Activated B cell treated with CpG ODN at 0.5 μM for 24 hours (primary cell): ENCODE measurements at regions not wholly inside any gene's neighbourhood (a gene's known extent, or its start where the extent isn't known, plus 50 kb on each side); places are given as distances from the start of the nearest gene placed in this dataset.

Source experiments
- ATAC-seq: fragments of 200-7000 bp; cut with Tn5 transposase; one replicate; pipeline ENCODE4 v1.10.0; 2021; ENCODE audit warnings: low read depth, mild to moderate bottlenecking, moderate library complexity
- CTCF ChIA-PET: fragments of 350-600 bp; sonication (Branson Sonifier 250); formaldehyde crosslinking; loops from one replicate; lab custom pipeline; 2021; ENCODE audit warnings: antibody characterized with exemption; lab: Charles Lee
- POLR2A ChIA-PET: fragments of 350-600 bp; sonication (Branson Sonifier 250); formaldehyde crosslinking; loops from one replicate; lab custom pipeline; 2021; ENCODE audit warnings: antibody characterized with exemption; lab: Charles Lee
- DNase-seq: peaks from one replicate; pipeline ENCODE4 v3.0.0; 2022
- H3K27ac Mint-ChIP-seq: one replicate; pipeline ENCODE4 v1.8.0; 2020; ENCODE audit warnings: mixed read lengths
- H3K27me3 Mint-ChIP-seq: one replicate; pipeline ENCODE4 v1.8.0; 2021; ENCODE audit warnings: mixed read lengths
- H3K36me3 Mint-ChIP-seq: one replicate; pipeline ENCODE4 v1.8.0; 2021; ENCODE audit warnings: low read depth, mixed read lengths
- H3K4me1 Mint-ChIP-seq: one replicate; pipeline ENCODE4 v1.8.0; 2021; ENCODE audit warnings: mixed read lengths
- H3K4me3 Mint-ChIP-seq: one replicate; pipeline ENCODE4 v1.8.0; 2020; ENCODE audit warnings: mild to moderate bottlenecking, mixed read lengths
- H3K9me3 Mint-ChIP-seq: one replicate; pipeline ENCODE4 v1.8.0; 2020; ENCODE audit warnings: mixed read lengths
- intact Hi-C: fragments of 100-400 bp; cut with micrococcal nuclease; formaldehyde crosslinking; loops from one replicate; pipeline ENCODE4 v1.15.1; 2024
- TF ChIP-seq, protein P1 (sequence below): fragments of 200-600 bp; IDR thresholded peaks from one replicate; pipeline ENCODE4 v1.8.0; 2022; ENCODE audit warnings: antibody characterized with exemption, mild to moderate bottlenecking

DNA sequence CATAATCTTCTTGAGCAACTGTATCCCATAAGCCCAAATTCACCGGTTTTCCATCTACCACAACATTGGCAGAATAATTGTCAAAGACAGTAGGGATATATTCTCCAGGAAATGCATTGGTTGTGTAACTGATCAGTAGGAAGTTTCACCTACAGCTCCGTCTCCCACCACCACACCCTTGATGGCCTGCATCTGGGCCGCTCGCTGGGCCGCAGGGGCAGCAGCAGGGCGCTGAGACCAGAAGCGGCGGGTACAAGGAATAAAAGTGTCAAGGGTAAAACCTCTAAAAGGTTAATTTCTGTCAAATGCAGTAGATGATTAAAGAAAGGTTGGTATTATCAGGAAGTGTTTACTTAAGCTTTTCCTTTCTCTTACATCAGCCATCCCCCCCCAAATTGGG lies 167.6 kb upstream of the DKK2 start:
- Mint-ChIP-seq H3K4me1 (no peaks in the 10 kb centered on the region), H3K9me3 (no peaks in the 10 kb centered on the region), H3K36me3 (no peaks in the 10 kb centered on the region), H3K27me3 (no peaks in the 10 kb centered on the region), H3K4me3 (no peak overlapping the region), H3K27ac (no peak overlapping the region)
- intact Hi-C loops: no loop called here
- CTCF ChIA-PET: no interaction called here
- ATAC-seq (no peak), DNase-seq (no peak)
- POLR2A ChIA-PET: no interaction called here
- TF ChIP-seq, protein P1, sequence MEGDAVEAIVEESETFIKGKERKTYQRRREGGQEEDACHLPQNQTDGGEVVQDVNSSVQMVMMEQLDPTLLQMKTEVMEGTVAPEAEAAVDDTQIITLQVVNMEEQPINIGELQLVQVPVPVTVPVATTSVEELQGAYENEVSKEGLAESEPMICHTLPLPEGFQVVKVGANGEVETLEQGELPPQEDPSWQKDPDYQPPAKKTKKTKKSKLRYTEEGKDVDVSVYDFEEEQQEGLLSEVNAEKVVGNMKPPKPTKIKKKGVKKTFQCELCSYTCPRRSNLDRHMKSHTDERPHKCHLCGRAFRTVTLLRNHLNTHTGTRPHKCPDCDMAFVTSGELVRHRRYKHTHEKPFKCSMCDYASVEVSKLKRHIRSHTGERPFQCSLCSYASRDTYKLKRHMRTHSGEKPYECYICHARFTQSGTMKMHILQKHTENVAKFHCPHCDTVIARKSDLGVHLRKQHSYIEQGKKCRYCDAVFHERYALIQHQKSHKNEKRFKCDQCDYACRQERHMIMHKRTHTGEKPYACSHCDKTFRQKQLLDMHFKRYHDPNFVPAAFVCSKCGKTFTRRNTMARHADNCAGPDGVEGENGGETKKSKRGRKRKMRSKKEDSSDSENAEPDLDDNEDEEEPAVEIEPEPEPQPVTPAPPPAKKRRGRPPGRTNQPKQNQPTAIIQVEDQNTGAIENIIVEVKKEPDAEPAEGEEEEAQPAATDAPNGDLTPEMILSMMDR: no peak

DNA sequence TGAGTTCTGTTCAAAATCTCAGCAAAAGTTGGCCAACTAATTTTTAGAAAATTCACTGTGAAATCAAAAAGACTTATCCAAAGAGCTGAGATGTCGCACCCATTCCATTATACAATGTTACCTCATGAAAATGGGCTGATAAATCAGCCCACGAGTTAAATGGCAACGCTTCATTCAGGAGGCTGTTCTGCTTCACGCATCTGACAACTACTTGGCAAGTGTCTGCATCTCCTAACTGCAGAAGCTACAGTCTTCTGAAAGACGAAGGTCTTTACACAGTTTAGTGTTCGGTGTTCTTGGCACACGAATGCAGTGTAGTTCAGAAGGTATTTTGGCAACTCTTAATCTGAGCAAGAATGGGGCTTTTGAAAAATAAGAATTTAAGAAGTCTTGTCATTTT lies 166.6 kb upstream of the DKK2 start:
- TF ChIP-seq, protein P1: no peak
- DNase-seq (no peak), ATAC-seq (no peak)
- Mint-ChIP-seq H3K27me3 (no peaks in the 10 kb centered on the region), H3K4me1 (no peaks in the 10 kb centered on the region), H3K27ac (no peak overlapping the region), H3K4me3 (no peak overlapping the region), H3K36me3 (no peaks in the 10 kb centered on the region), H3K9me3 (no peaks in the 10 kb centered on the region)
- intact Hi-C loops: no loop called here
- ChIA-PET CTCF (no interaction called here), POLR2A (no interaction called here)

DNA sequence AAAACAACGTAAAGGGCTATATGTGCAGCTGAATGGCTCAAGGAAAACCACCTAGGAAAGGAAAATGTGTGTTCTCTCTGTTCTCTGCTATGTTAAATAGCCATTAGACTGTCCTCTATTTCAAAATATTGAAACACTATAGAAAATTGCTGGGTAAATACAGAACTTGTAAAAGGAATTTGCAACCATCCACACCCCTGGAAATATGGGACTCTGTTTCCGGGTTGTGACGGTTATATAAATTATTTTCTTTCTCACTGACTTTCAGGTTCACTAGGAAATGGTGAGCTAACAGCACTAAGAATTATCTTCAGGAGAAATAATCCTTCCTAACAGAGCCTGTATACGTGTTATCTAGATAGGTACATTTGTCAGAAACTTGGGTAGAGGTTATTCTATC lies 161.0 kb upstream of the DKK2 start:
- intact Hi-C loops: no loop called here
- H3K4me3 Mint-ChIP-seq: no peak overlapping the region
- H3K4me1 Mint-ChIP-seq: no peaks in the 10 kb centered on the region
- POLR2A ChIA-PET: no interaction called here
- ATAC-seq: no peak
- H3K27me3 Mint-ChIP-seq: no peaks in the 10 kb centered on the region
- H3K36me3 Mint-ChIP-seq: no peaks in the 10 kb centered on the region
- no peak for DNase-seq
- TF ChIP-seq, protein P1: no peak
- CTCF ChIA-PET: no interaction called here
- H3K27ac Mint-ChIP-seq: no peak overlapping the region
- no peaks in the 10 kb centered on the region for H3K9me3 Mint-ChIP-seq

DNA sequence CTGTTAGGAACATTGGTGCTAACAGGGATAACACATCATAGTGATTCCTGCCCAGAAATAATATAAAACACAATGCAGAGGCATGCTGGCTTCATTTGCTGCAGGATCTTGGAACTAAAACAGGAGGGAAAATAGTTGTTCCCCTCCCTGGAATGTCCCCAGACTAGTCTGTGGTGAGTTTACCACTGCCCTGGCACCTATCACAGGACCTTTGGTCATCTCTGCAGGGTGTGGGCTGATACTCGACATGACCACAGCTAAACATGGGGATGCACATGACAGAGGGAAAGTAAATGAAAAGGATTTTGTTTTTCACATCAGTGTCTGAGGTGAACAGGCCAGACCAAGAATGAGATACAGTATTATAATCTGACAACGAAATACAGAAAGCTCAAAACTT lies 160.2 kb upstream of the DKK2 start:
- no peaks in the 10 kb centered on the region for H3K9me3 Mint-ChIP-seq
- DNase-seq: no peak
- intact Hi-C loops: no loop called here

DNA sequence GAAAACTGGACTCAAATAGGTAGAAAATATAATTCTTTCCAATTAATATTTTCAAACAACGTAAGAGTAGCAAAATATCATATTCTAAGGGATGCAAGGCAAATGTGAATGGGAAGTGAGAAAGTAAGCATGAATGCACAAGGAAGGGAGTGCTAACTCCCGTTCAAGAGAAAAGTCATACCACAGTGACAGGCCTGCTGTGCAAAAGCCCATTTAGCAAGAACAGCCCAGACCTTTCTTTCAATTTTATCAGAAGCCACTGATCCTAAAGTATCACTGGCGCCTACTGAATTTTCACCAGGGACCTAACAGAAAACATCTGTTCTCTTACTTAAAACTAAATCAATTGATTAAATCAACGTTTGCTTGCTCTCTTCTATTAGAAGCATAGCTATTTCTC lies 157.9 kb upstream of the DKK2 start:
- TF ChIP-seq, protein P1: no peak
- Mint-ChIP-seq H3K36me3 (no peaks in the 10 kb centered on the region), H3K4me1 (no peaks in the 10 kb centered on the region), H3K4me3 (no peak overlapping the region), H3K27ac (no peak overlapping the region), H3K27me3 (no peaks in the 10 kb centered on the region), H3K9me3 (no peaks in the 10 kb centered on the region)
- POLR2A ChIA-PET: no interaction called here
- CTCF ChIA-PET: no interaction called here
- intact Hi-C loops: no loop called here
- DNase-seq: no peak
- no peak for ATAC-seq

More for the DNA sequence above, 160.2 kb upstream of the DKK2 start:
- no peaks in the 10 kb centered on the region for H3K27me3 Mint-ChIP-seq
- H3K4me3 Mint-ChIP-seq: no peak overlapping the region
- no peaks in the 10 kb centered on the region for H3K4me1 Mint-ChIP-seq
- TF ChIP-seq, protein P1: no peak
- CTCF ChIA-PET: no interaction called here
- no peaks in the 10 kb centered on the region for H3K36me3 Mint-ChIP-seq
- POLR2A ChIA-PET: no interaction called here
- no peak for ATAC-seq
- no peak overlapping the region for H3K27ac Mint-ChIP-seq
